Stimulated activated CD8-positive, alpha-beta memory T cell treated with anti-CD3 and anti-CD28 coated beads, Interleukin-7, amount 100 ng/mL, for 4 hours (primary cell): ENCODE measurements at regions not wholly inside any gene's neighbourhood (a gene's known extent, or its start where the extent isn't known, plus 50 kb on each side); places are given as distances from the start of the nearest gene placed in this dataset.

Experiments used
- DNase-seq, 2 donors: peaks; one replicate each; pipeline ENCODE4 v3.0.0-alpha.2; 2020; ENCODE audit warnings: low read depth in 2 of 2

- peak; percentile 57 to 62 for DNase-seq
These were observed 55.8 kb upstream of the GSE1 start for GRCh38 chr16:85557083-85557970.

GRCh38 chr16:85557971-85558657, 55.0 kb upstream of the GSE1 start:
- DNase-seq, result no peak

GRCh38 chr16:85560932-85561247, 52.2 kb upstream of the GSE1 start:
- no peak for DNase-seq

- DNase-seq, result no peak
These were observed 51.7 kb upstream of the GSE1 start for GRCh38 chr16:85561248-85562092.

- DNase-seq, result no peak
These were observed 50.9 kb upstream of the GSE1 start for GRCh38 chr16:85562093-85562786.

- DNase-seq, result no peak
These were observed 50.1 kb upstream of the GSE1 start for GRCh38 chr16:85563034-85563433.
